H9 (cell line): ENCODE measurements at regions not wholly inside any gene's neighbourhood (a gene's known extent, or its start where the extent isn't known, plus 50 kb on each side); places are given as distances from the start of the nearest gene placed in this dataset.
"Not testable (repeated sequence)": the region's sequence is repeated elsewhere in the genome, so short reads cannot be mapped to it uniquely, and the experiment has no call there.

ENCODE experiments used
- DNase-seq: peaks from one replicate; pipeline ENCODE4 v3.0.0-alpha.2; 2017
- H2AFZ ChIP-seq: one replicate; pipeline ENCODE4 v1.6.1; 2013; ENCODE audit warnings: mild to moderate bottlenecking, low read length, control low read depth, moderate library complexity
- H2AK5ac ChIP-seq: 2 replicates; pipeline ENCODE4 v1.6.1; 2013; ENCODE audit warnings: low read length, control low read depth, mixed read lengths; ENCODE audit not compliant: insufficient read length
- H2BK120ac ChIP-seq: one replicate; pipeline ENCODE4 v1.6.1; 2013; ENCODE audit warnings: low read depth, mild to moderate bottlenecking, low read length, control low read depth, inconsistent platforms; ENCODE audit not compliant: poor library complexity, severe bottlenecking
- H2BK12ac ChIP-seq: 2 replicates; pipeline ENCODE4 v1.6.1; 2013; ENCODE audit warnings: low read length, control low read depth, mixed read lengths, low read depth; ENCODE audit not compliant: insufficient read length
- H2BK15ac ChIP-seq: 2 replicates; pipeline ENCODE4 v1.6.1; 2013; ENCODE audit warnings: low read depth, low read length, control low read depth
- H2BK20ac ChIP-seq: one replicate; pipeline ENCODE4 v1.6.1; 2013; ENCODE audit warnings: low read depth, mild to moderate bottlenecking, low read length, control low read depth, inconsistent platforms; ENCODE audit not compliant: poor library complexity, severe bottlenecking
- H2BK5ac ChIP-seq: 2 replicates; pipeline ENCODE4 v1.6.1; 2013; ENCODE audit warnings: low read length, control low read depth, mixed read lengths; ENCODE audit not compliant: insufficient read length
- H3K14ac ChIP-seq: 2 replicates; pipeline ENCODE4 v1.6.1; 2013; ENCODE audit warnings: low read length, control low read depth; ENCODE audit not compliant: insufficient read depth
- H3K18ac ChIP-seq: 2 replicates; pipeline ENCODE4 v1.6.1; 2013; ENCODE audit warnings: low read depth, mild to moderate bottlenecking, mixed read lengths, low read length, control low read depth; ENCODE audit not compliant: insufficient read length
- H3K23ac ChIP-seq: 2 replicates; pipeline ENCODE4 v1.6.1; 2013; ENCODE audit warnings: low read length, control low read depth, mixed read lengths, low read depth; ENCODE audit not compliant: insufficient read length
- H3K23me2 ChIP-seq: 2 replicates; pipeline ENCODE4 v1.6.1; 2013; ENCODE audit warnings: low read depth, mild to moderate bottlenecking, mixed read lengths, low read length, control low read depth; ENCODE audit not compliant: insufficient read length, poor library complexity, severe bottlenecking
- H3K27ac ChIP-seq: 2 replicates; pipeline ENCODE4 v1.5.1; 2013; ENCODE audit warnings: low read length, control low read depth, mixed read lengths, low read depth; ENCODE audit not compliant: insufficient read length
- H3K27me3 ChIP-seq: 2 replicates; pipeline ENCODE4 v1.6.1; 2013; ENCODE audit warnings: low read length, control low read depth, inconsistent platforms; ENCODE audit not compliant: insufficient read depth
- H3K4ac ChIP-seq: 2 replicates; pipeline ENCODE4 v1.6.1; 2013; ENCODE audit warnings: low read depth, mild to moderate bottlenecking, control low read depth, inconsistent platforms, low read length, moderate library complexity
- H3K4me1 ChIP-seq: 2 replicates; pipeline ENCODE4 v1.6.1; 2013; ENCODE audit warnings: low read length, control low read depth, inconsistent platforms; ENCODE audit not compliant: insufficient read depth
- H3K4me2 ChIP-seq: 2 replicates; pipeline ENCODE4 v1.6.1; 2013; ENCODE audit warnings: low read length, control low read depth, mixed read lengths; ENCODE audit not compliant: insufficient read length, insufficient read depth
- H3K56ac ChIP-seq: 2 replicates; pipeline ENCODE4 v1.6.1; 2013; ENCODE audit warnings: low read depth, mild to moderate bottlenecking, mixed read lengths, low read length, control low read depth; ENCODE audit not compliant: insufficient read length
- H3K79me1 ChIP-seq: 2 replicates; pipeline ENCODE4 v1.6.1; 2013; ENCODE audit warnings: low read depth, mild to moderate bottlenecking, moderate library complexity, low read length, control low read depth, inconsistent platforms; ENCODE audit not compliant: insufficient read depth, poor library complexity, severe bottlenecking
- H3K79me2 ChIP-seq: 2 replicates; pipeline ENCODE4 v1.6.1; 2013; ENCODE audit warnings: low read length, control low read depth, inconsistent platforms; ENCODE audit not compliant: insufficient read depth
- H3K9ac ChIP-seq: 2 replicates; pipeline ENCODE4 v1.6.1; 2013; ENCODE audit warnings: low read length, control low read depth, mixed read lengths; ENCODE audit not compliant: insufficient read length; ENCODE audit errors: extremely low read depth
- H3K9me3 ChIP-seq: one replicate; pipeline ENCODE4 v1.6.1; 2013; ENCODE audit warnings: low read depth, low read length, inconsistent platforms; ENCODE audit not compliant: control insufficient read depth
- H3T11ph ChIP-seq: one replicate; pipeline ENCODE4 v1.6.1; 2013; ENCODE audit warnings: mild to moderate bottlenecking, low read length, control low read depth, inconsistent platforms
- H4K20me1 ChIP-seq: one replicate; pipeline ENCODE4 v1.6.1; 2013; ENCODE audit not compliant: control insufficient read depth, insufficient read length, insufficient read depth
- H4K5ac ChIP-seq: 2 replicates; pipeline ENCODE4 v1.6.1; 2013; ENCODE audit warnings: low read depth, mild to moderate bottlenecking, mixed read lengths, low read length, control low read depth; ENCODE audit not compliant: insufficient read length
- H4K8ac ChIP-seq: replicated peaks from 2 replicates; pipeline ENCODE4 v1.6.1; 2013; ENCODE audit warnings: low read length, control low read depth, mixed read lengths, low read depth; ENCODE audit not compliant: insufficient read length
- H4K91ac ChIP-seq: 2 replicates; pipeline ENCODE4 v1.6.1; 2013; ENCODE audit warnings: low read depth, mild to moderate bottlenecking, moderate library complexity, mixed read lengths, low read length, control low read depth; ENCODE audit not compliant: insufficient read length
- H3K27ac Mint-ChIP-seq, 3 experiments: 2 replicates in 2 of 3; 3 replicates in 1 of 3; pipeline ENCODE4 v1.8.0; 2020 to 2021; ENCODE audit warnings: mixed read lengths in 3 of 3, mild to moderate bottlenecking in 1 of 3, moderate library complexity in 1 of 3
- H3K27me3 Mint-ChIP-seq: 2 replicates; pipeline ENCODE4 v1.8.0; 2021; ENCODE audit warnings: low read depth, mild to moderate bottlenecking, moderate library complexity, mixed read lengths
- H3K36me3 Mint-ChIP-seq, 3 experiments: 2 replicates in 2 of 3; 3 replicates in 1 of 3; pipeline ENCODE4 v1.8.0; 2020 to 2021; ENCODE audit warnings: low read depth in 3 of 3, mixed read lengths in 3 of 3; ENCODE audit not compliant: insufficient read depth in 1 of 3
- H3K4me1 Mint-ChIP-seq, 2 experiments: 2 replicates each; pipeline ENCODE4 v1.8.0; 2020; ENCODE audit warnings: mixed read lengths in 2 of 2
- H3K4me3 Mint-ChIP-seq, 2 experiments: 2 replicates in 1 of 2; 3 replicates in 1 of 2; pipeline ENCODE4 v1.8.0; 2020 to 2021; ENCODE audit warnings: mild to moderate bottlenecking in 2 of 2, mixed read lengths in 2 of 2, moderate library complexity in 1 of 2
- H3K9me3 Mint-ChIP-seq, 2 experiments: 2 replicates in 1 of 2; 3 replicates in 1 of 2; pipeline ENCODE4 v1.8.0; 2020; ENCODE audit warnings: mild to moderate bottlenecking in 2 of 2, mixed read lengths in 2 of 2, moderate library complexity in 1 of 2
- WGBS: extraction: QIAGEN DNeasy Blood & Tissue Kit; methylation state at CpG from one replicate; pipeline ENCODE4 v1.1.7; 2013; ENCODE audit warnings: missing lambda C conversion rate, low lambda C conversion rate, mixed read lengths; ENCODE audit not compliant: insufficient read length; ENCODE audit errors: extremely low coverage; 5-methylcytosine and 5-hydroxymethylcytosine counted together
- TF ChIP-seq, protein P1 (sequence below): fragments of 200-600 bp; sonication (generic); conservative IDR thresholded peaks from 3 replicates; pipeline ENCODE4 v1.8.0; 2021; ENCODE audit warnings: antibody characterized with exemption, mild to moderate bottlenecking

DNA sequence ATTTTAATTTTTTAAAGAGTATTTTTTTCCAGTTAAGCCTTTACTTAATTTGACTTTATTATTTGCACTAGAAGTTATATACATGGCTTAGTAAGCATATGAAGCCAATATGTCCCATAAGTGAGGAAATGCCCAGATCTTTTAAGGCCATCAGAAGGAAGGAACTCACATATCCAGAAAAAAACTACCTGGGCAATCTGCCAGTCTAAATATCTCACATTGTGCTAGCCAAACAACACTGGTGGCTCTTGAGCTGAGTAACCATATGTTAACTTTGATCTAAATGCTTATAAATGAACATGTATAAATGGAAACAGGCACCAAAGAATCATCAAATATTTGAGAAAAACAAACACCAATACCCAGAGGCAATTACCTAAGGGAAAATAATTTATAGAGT, 138.6 kb upstream of the APOOL start:
- Histone ChIP-seq H3T11ph (no peak overlapping the region), H3K4ac (no peak overlapping the region), H3K14ac (no peak overlapping the region), H2BK5ac (no peak overlapping the region), H3K56ac (no peak overlapping the region), H2BK20ac (no peak overlapping the region), H2AFZ (no peak overlapping the region), H3K4me2 (no peak overlapping the region), H2AK5ac (no peak overlapping the region), H2BK120ac (no peak overlapping the region), H2BK15ac (no peak overlapping the region), H3K79me2 (no peaks in the 10 kb centered on the region), H3K18ac (no peak overlapping the region), H3K9ac (no peak overlapping the region), H3K27ac (no peak overlapping the region), H4K5ac (no peak overlapping the region), H4K20me1 (no peaks in the 10 kb centered on the region), H3K23ac (no peak overlapping the region), H3K27me3 (no peaks in the 10 kb centered on the region), H3K79me1 (no peaks in the 10 kb centered on the region), H4K91ac (no peak overlapping the region), H4K8ac (no peak overlapping the region), H2BK12ac (no peak overlapping the region), H3K9me3 (peaks cover 11% of the 10 kb centered on the region), H3K4me1 (no peaks in the 10 kb centered on the region), H3K23me2 (no peaks in the 10 kb centered on the region)
- Mint-ChIP-seq H3K9me3 (peaks cover 54 to 62% of the 10 kb centered on the region in 2 experiments), H3K27ac (no peak overlapping the region), H3K4me1 (peaks cover 6% of the 10 kb centered on the region in 2 experiments; a peak in 2 of 4 replicates), H3K36me3 (peaks cover 0 to 7% (median 2%) of the 10 kb centered on the region in 3 experiments; a peak in 5 of 7 replicates), H3K27me3 (no peaks in the 10 kb centered on the region), H3K4me3 (no peak overlapping the region)
- TF ChIP-seq, protein P1, sequence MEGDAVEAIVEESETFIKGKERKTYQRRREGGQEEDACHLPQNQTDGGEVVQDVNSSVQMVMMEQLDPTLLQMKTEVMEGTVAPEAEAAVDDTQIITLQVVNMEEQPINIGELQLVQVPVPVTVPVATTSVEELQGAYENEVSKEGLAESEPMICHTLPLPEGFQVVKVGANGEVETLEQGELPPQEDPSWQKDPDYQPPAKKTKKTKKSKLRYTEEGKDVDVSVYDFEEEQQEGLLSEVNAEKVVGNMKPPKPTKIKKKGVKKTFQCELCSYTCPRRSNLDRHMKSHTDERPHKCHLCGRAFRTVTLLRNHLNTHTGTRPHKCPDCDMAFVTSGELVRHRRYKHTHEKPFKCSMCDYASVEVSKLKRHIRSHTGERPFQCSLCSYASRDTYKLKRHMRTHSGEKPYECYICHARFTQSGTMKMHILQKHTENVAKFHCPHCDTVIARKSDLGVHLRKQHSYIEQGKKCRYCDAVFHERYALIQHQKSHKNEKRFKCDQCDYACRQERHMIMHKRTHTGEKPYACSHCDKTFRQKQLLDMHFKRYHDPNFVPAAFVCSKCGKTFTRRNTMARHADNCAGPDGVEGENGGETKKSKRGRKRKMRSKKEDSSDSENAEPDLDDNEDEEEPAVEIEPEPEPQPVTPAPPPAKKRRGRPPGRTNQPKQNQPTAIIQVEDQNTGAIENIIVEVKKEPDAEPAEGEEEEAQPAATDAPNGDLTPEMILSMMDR = no peak
- DNase-seq = no peak

DNA sequence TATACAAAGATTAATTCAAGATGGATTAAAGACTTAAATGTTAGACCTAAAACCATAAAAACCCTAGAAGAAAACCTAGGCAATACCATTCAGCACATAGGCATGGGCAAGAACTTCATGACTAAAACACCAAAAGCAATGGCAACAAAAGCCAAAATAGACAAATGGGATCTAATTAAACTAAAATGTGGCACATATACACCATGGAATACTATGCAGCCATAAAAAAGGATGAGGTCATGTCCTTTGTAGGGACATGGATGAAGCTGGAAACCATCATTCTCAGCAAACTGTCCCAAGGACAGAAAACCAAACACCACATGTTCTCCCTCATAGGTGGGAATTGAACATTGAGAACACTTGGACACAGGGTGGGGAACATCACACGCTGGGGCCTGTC, 133.4 kb upstream of the APOOL start:
- not testable (repeated sequence) for H3K36me3 Mint-ChIP-seq, H3K27me3 ChIP-seq, H3K9me3 ChIP-seq, H3K23me2 ChIP-seq, H3K4me1 ChIP-seq, H3K79me1 ChIP-seq, H2AK5ac ChIP-seq, H2BK15ac ChIP-seq, H3K4ac ChIP-seq, H2AFZ ChIP-seq, H4K20me1 ChIP-seq, H3K79me2 ChIP-seq, H2BK5ac ChIP-seq, H2BK120ac ChIP-seq, H3K27ac Mint-ChIP-seq, H3K9ac ChIP-seq, H2BK20ac ChIP-seq, H3K4me1 Mint-ChIP-seq, H3K18ac ChIP-seq, H3K23ac ChIP-seq, H4K5ac ChIP-seq, H2BK12ac ChIP-seq, H3K14ac ChIP-seq, DNase-seq, H4K8ac ChIP-seq, H3T11ph ChIP-seq, H4K91ac ChIP-seq, H3K4me2 ChIP-seq, H3K27me3 Mint-ChIP-seq, H3K4me3 Mint-ChIP-seq, H3K27ac ChIP-seq, H3K56ac ChIP-seq
- WGBS = no CpG with 5 or more reads among the region's 1 CpG
- peaks cover 40 to 41% of the 10 kb centered on the region in 2 experiments for H3K9me3 Mint-ChIP-seq
